CD4-positive, alpha-beta T cell treated with Interleukin-21 for 1 hour (primary cell): ENCODE measurements at regions not wholly inside any gene's neighbourhood (a gene's known extent, or its start where the extent isn't known, plus 50 kb on each side); places are given as distances from the start of the nearest gene placed in this dataset.
A peak's percentile ranks its signal among the peaks of the same experiment; 100 is the strongest.
"Not testable (repeated sequence)": the region's sequence is repeated elsewhere in the genome, so short reads cannot be mapped to it uniquely, and the experiment has no call there.

ENCODE experiments used
- DNase-seq: peaks from one replicate; pipeline ENCODE4 v3.0.0-alpha.2; 2020

- DNase-seq: no peak
These were observed 516.5 kb downstream of the KIF4B start for GRCh38 chr5:155530046-155530445.

- DNase-seq: no peak
These were observed 519.2 kb downstream of the KIF4B start for GRCh38 chr5:155532621-155533311.

- DNase-seq: no peak
These were observed 526.5 kb downstream of the KIF4B start for GRCh38 chr5:155540000-155540595.

- no peak for DNase-seq
These were observed 532.5 kb downstream of the KIF4B start for GRCh38 chr5:155546075-155546474.

- DNase-seq: no peak
These were observed 540.9 kb downstream of the KIF4B start for GRCh38 chr5:155554500-155554899.

GRCh38 chr5:155556222-155556621 lies 542.7 kb downstream of the KIF4B start:
- no peak for DNase-seq

- DNase-seq: no peak
These were observed 543.1 kb downstream of the KIF4B start for GRCh38 chr5:155556700-155557099.

- DNase-seq: no peak
These were observed 548.6 kb downstream of the KIF4B start for GRCh38 chr5:155562158-155562557.

- DNase-seq: no peak
These were observed 551.0 kb downstream of the KIF4B start for GRCh38 chr5:155564541-155564940.

- no peak for DNase-seq
These were observed 562.3 kb downstream of the KIF4B start for GRCh38 chr5:155575861-155576260.

- DNase-seq: not testable (repeated sequence)
These were observed 573.3 kb downstream of the KIF4B start for GRCh38 chr5:155586808-155587207.

- no peak for DNase-seq
These were observed 573.9 kb downstream of the KIF4B start for GRCh38 chr5:155587458-155587857.

- no peak for DNase-seq
These were observed 577.7 kb downstream of the KIF4B start for GRCh38 chr5:155591273-155591672.

- no peak for DNase-seq
These were observed 580.7 kb downstream of the KIF4B start for GRCh38 chr5:155594270-155594669.

- DNase-seq: no peak
These were observed 582.2 kb downstream of the KIF4B start for GRCh38 chr5:155595791-155596190.

- no peak for DNase-seq
These were observed 585.0 kb downstream of the KIF4B start for GRCh38 chr5:155598552-155598951.

- DNase-seq: no peak
These were observed 592.4 kb downstream of the KIF4B start for GRCh38 chr5:155605920-155606319.

- DNase-seq: peak; percentile 44
These were observed 603.3 kb downstream of the KIF4B start for GRCh38 chr5:155616779-155617392.

GRCh38 chr5:155619688-155620087 lies 606.1 kb downstream of the KIF4B start:
- no peak for DNase-seq

GRCh38 chr5:155620821-155621410 lies 607.4 kb downstream of the KIF4B start:
- DNase-seq: no peak

GRCh38 chr5:155624597-155625241 lies 611.2 kb downstream of the KIF4B start:
- DNase-seq: no peak

GRCh38 chr5:155625315-155625714 lies 611.8 kb downstream of the KIF4B start:
- DNase-seq: no peak

GRCh38 chr5:155625897-155626543 lies 612.5 kb downstream of the KIF4B start:
- no peak for DNase-seq
